ENCODE measurements at regions not wholly inside any gene's neighbourhood (a gene's known extent, or its start where the extent isn't known, plus 50 kb on each side); places are given as distances from the start of the nearest gene placed in this dataset.
"Not testable (repeated sequence)": the region's sequence is repeated elsewhere in the genome, so short reads cannot be mapped to it uniquely, and the experiment has no call there.

GRCh38 chr7:76971201-76971600 lies 61.0 kb downstream of the SPDYE17 start:
- DNase-seq (ENCODE audit: low read depth in 2 of 2), result not testable (repeated sequence)

- DNase-seq (ENCODE audit: low read depth in 2 of 2), result not testable (repeated sequence)
These were observed 62.3 kb downstream of the SPDYE17 start for GRCh38 chr7:76969892-76970291.

- DNase-seq (ENCODE audit: low read depth in 2 of 2), result not testable (repeated sequence)
These were observed 66.2 kb downstream of the SPDYE17 start for GRCh38 chr7:76965731-76966548.

DNA sequence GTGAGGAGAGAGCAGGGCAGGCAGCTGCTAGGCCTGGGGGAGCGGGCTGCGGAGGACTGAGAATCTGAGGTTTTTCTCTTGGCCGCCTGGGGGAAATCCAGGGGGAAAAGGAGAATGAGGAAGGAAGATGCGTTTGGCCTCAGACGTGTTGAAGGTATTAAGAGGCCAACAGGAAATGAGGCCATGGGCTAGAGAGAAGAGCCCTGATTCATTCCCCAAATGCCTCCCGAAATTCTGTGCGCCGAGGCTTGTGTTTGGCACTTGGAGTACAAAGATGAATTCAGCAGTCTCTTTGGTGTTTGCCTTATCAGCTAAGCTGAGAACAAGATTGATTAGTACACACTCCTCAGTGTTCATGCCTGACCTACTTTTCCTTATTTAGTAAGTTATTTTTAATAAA lies 68.1 kb downstream of the SPDYE17 start:
- not testable (repeated sequence) for DNase-seq (ENCODE audit: low read depth in 2 of 2)

DNA sequence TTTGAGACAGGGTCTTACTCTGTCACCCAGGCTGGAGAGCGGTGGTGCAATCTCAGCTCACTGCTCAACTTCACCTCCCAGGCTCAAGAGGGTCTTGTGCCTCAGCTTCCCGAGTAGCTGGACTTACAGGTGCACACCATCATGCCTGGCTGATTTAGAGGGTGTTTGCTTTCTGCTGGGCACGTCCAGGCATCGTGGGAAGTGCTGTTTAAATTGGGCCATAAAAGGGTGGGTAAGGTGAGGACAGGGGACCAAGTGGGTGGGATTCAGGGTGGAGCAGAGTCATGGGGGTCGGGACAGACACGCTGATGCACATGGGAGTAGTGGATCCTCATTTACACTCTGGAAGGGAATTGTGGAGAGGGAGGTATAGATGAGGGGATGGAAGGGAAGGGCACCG lies 69.1 kb downstream of the SPDYE17 start:
- DNase-seq (ENCODE audit: low read depth in 2 of 2), result not testable (repeated sequence)

GRCh38 chr7:76960400-76960986 lies 71.7 kb downstream of the SPDYE17 start:
- DNase-seq (ENCODE audit: low read depth in 2 of 2), result not testable (repeated sequence)

- not testable (repeated sequence) for DNase-seq (ENCODE audit: low read depth in 2 of 2)
These were observed 72.4 kb downstream of the SPDYE17 start for GRCh38 chr7:76959573-76960399.

GRCh38 chr7:76956531-76956930 lies 75.6 kb downstream of the SPDYE17 start:
- DNase-seq (ENCODE audit: low read depth in 2 of 2), result not testable (repeated sequence)

DNA sequence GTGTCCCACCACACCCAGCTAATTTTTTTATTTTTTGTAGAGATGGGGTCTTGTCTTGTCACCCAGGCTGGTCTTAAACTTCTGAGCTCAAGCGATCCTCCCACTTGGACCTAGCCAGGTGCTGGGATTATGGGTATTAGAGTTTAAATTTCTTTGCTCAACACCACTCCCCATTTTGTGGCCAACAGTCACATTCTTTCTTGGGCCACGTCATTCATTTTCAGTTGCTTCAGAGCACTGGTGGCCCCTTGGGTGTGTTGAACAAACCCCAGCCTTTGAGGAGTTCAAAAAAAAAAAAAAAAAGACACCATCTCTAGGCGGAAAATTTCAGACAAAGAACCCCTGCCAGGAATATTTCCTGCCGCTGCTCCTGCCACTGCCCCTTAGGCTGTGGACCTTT lies 77.0 kb downstream of the SPDYE17 start:
- not testable (repeated sequence) for DNase-seq (ENCODE audit: low read depth in 2 of 2)

DNA sequence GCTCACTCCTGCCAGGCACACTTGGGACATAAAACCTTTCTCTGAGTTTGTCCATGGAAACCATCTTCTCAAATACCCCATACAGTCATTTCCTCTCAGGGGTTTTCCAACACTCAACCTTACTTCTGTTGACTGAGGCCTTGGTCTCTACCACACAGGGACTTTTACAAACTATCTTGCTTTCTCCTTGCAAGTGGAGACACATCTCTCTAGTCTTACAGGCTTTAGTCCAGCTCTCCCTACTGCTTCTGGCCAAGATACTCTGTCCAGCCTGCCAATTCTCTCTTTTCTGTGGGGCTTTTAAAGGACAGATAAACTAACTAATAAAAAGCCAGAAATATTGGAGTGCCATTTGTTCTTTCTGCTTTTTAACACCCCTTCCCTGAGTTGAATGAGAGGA lies 87.6 kb downstream of the SPDYE17 start:
- DNase-seq (ENCODE audit: low read depth in 2 of 2), result not testable (repeated sequence)

DNA sequence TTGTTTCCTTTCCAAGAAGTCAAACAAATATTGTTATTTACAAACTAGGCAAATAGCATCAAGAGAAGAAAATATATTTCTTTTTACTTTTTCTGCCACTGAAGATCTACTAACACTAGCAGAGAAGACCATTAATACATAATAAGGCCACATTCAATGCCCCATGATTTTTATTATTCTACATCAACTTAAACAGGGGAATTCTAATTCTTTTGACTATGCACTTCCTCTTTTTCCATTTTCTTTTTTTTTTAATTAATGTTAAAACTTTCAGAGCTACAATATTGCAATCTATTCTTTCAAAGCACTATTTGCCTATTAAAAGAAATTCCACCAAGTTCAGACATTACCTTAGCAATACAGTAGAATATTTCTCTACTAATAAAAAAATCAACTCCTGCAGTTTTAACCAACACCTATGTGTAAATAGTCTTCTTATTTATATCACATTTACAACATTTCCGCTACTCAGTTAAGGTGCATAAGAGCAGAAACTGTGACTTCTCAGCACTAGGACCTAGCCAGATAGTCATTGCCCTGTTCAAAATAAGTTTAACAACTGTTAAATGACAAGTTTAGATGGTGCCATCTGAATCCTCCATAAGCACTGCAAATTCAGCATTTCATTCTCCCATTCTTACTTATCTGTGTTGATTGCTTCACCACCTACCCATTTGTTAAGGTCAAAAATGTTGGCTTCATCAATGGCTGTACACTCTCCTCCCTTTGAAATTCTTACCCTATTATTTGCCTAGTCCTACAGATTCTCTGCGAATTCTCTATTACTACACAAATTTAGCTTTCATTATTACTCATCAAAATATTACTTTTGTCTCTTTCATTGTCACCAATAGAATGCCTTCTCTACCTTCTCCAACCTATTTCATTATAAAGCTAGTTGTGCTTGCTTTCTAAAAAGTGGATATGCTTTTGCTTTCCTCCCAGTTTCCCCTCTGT lies 90.1 kb downstream of the SPDYE17 start:
- DNase-seq (ENCODE audit: low read depth in 2 of 2), result not testable (repeated sequence)

DNA sequence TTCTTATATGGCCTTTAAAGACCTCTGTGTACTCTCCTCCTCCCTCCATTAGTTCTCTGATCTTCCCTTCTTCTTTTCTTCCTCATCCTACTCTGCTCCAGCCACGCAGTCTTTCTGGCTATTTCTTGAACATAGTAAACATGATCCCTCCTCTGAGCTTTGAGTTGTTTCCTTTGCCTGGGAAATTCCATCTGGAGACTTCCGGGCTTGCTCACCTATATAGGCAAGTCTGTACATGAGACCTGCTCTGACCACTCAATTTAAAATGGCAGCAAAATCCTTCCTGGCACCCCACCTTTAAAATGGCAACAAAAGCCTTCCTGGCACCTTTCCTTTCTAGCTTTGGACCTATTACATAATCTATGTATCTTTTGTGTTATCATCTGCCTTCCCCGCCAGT lies 94.4 kb downstream of the SPDYE17 start:
- not testable (repeated sequence) for DNase-seq (ENCODE audit: low read depth in 2 of 2)

DNA sequence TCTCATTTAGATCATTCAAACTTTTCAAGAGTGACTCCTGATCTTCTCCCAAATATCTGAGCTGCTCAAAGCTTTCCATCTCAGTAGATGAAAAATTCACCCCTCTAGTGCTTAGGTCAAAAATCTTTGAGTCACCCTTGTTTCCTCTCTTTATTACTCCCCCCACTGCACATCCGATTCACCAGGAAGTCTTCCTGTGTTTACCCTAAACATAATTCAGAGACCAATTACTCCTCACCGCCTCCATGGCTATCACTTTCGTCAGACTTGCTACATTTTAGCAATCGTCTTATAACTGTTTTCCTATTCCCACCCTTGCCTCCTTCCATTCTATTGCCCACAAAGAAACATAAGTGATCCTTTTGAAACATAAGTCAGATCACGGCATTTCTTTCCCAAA lies 94.8 kb downstream of the SPDYE17 start:
- DNase-seq (ENCODE audit: low read depth in 2 of 2), result not testable (repeated sequence)

- DNase-seq (ENCODE audit: low read depth in 2 of 2), result not testable (repeated sequence)
These were observed 95.8 kb downstream of the SPDYE17 start for GRCh38 chr7:76936346-76936745.

DNA sequence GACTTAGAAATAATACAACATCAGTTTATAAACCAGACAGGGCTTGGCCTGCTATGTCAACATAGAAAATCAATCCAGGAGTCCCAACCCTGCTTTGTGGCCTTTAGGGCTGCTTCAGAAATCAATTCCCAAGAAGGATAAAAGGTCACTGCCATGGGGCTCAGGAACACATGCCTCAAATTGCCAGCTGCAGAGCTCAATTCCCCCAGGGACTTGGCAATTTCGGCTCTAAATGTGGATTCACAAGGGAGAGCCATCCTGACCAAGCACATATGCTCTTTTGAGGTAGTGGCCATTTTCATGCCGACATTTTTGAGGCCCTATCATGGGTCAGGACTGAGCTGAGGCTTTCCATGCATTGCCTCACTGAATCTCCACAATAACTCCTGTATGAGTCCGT lies 97.5 kb downstream of the SPDYE17 start:
- not testable (repeated sequence) for DNase-seq (ENCODE audit: low read depth in 2 of 2)

DNA sequence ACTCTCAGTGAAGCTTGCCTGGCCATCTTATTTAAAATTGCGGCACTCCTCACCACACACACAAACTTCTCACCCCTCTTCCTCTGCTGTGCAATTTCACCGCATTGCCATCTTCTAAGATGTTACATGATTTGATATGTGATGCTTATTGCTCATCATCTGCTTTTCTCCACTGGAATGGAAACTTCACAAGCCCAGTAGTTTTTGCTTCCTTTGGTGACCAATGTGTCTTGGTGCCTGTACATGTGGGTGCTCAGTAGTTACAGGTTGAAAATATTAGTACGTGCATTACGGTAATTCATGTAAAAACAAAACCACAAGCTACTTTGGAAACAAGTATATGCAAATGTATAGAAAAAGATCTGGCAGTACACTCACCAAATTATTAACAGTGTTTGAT lies 99.2 kb downstream of the SPDYE17 start:
- DNase-seq (ENCODE audit: low read depth in 2 of 2), result not testable (repeated sequence)

- DNase-seq (ENCODE audit: low read depth in 2 of 2), result not testable (repeated sequence)
These were observed 100.7 kb downstream of the SPDYE17 start for GRCh38 chr7:76931441-76931840.

GRCh38 chr7:76930416-76930815 lies 101.7 kb downstream of the SPDYE17 start:
- not testable (repeated sequence) for DNase-seq (ENCODE audit: low read depth in 2 of 2)

GRCh38 chr7:76928751-76929150 lies 103.4 kb downstream of the SPDYE17 start:
- not testable (repeated sequence) for DNase-seq (ENCODE audit: low read depth in 2 of 2)

DNA sequence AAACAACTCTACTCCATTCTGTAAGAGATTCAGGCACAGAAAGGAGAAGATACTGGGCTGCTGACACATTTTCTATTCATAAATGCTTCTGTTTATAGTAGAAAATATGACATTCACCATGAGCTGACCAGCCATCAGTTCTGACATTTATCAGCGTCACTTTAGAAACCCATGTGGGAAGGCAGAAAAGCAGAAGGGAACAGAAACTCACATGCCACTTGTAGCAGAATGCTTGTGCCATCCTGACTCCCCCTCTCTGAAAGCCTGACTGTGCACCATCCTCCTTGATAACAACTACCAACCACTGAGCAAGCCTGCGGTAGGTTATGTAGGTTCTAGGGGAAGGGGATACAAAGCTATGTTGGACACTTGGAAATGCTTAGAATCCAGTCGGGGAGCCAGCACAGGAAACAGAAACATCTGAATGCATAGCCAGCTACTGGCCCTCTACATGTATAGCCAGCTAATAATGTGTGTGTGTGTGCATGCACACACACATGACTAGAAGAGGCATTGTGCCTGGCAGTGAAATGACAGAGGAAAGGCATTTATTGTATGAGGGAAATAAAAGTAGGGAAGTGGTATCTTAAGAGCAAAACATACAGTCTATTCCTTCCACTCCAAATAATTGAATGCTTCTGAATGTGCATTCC lies 104.3 kb downstream of the SPDYE17 start:
- DNase-seq (ENCODE audit: low read depth in 2 of 2), result not testable (repeated sequence)
